ENCODE measurements at regions not wholly inside any gene's neighbourhood (a gene's known extent, or its start where the extent isn't known, plus 50 kb on each side); places are given as distances from the start of the nearest gene placed in this dataset.
"Not testable (repeated sequence)": the region's sequence is repeated elsewhere in the genome, so short reads cannot be mapped to it uniquely, and the experiment has no call there.

DNA sequence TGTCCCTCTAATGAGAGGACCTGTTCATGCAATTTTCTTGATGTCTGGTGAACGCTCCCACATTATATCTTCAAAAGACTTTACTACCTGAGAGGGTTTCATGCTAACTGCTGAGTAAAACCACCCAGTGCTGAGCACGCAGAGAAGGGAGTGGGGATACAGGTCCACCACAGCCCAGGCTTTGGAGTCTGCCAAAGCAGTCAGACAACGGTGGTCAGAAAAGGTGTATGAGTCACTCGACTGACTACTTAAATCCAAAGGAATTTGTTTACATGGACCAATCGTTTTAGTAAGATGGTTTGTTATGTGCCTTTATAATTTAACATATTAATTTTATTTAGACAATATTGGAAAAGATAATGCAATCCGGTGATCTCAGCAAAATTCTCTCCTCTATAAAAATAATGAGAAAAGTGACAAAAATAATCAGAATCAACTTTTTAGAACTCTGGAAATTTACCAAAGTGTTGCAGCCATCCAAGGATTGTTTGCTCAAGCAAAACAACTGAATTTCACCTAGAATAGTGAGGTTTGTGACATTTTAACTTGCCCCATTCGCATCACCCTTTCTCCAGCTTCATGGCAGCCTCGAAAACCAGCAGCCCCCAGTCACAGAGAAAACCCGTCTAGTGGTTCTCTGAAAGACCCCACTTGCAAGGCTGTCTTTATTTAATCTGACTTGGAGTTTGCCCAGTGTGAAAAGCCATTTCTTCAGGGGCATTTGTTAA, 52.1 kb upstream of the PLGLB2 start:
- not testable (repeated sequence) for DNase-seq

Measured in COR-L47 (cell line).